Sigmoid colon (tissue), 3 donors: ENCODE measurements at regions not wholly inside any gene's neighbourhood (a gene's known extent, or its start where the extent isn't known, plus 50 kb on each side); places are given as distances from the start of the nearest gene placed in this dataset.
"Not testable (repeated sequence)": the region's sequence is repeated elsewhere in the genome, so short reads cannot be mapped to it uniquely, and the experiment has no call there.

ENCODE experiments used
- POLR2A ChIP-seq, 2 donors: fragments of 450-650 bp; IDR thresholded peaks; one replicate each; pipeline ENCODE4 v1.6.1; 2016; ENCODE audit warnings: antibody characterized with exemption in 2 of 2, mild to moderate bottlenecking in 2 of 2, moderate library complexity in 2 of 2
- TF ChIP-seq, protein P1 (sequence below), 4 experiments: fragments of 450-650 bp in 3 of 4; fragments of 200-600 bp in 1 of 4; IDR thresholded peaks; one replicate each; pipeline ENCODE4 v1.5.1; 2016 to 2019; ENCODE audit warnings: antibody characterized with exemption in 4 of 4, mild to moderate bottlenecking in 3 of 4, moderate library complexity in 2 of 4

DNA sequence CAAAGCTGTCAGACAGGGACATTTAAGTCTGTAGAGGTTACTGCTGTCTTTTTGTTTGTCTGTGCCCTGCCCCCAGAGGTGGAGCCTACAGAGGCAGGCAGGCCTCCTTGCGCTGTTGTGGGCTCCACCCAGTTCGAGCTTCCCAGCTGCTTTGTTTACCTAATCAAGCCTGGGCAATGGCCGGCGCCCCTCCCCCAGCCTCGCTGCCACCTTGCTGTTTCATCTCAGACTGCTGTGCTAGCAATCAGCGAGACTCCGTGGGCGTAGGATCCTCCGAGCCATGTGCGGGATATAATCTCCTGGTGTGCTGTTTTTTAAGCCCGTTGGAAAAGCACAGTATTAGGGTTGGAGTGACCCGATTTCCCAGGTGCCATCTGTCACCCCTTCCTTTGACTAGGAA is 454.2 kb upstream of the CCDC196 start:
- TF ChIP-seq POLR2A (IDR thresholded peaks at IDR 0.05): not testable (repeated sequence)
- TF ChIP-seq, protein P1, sequence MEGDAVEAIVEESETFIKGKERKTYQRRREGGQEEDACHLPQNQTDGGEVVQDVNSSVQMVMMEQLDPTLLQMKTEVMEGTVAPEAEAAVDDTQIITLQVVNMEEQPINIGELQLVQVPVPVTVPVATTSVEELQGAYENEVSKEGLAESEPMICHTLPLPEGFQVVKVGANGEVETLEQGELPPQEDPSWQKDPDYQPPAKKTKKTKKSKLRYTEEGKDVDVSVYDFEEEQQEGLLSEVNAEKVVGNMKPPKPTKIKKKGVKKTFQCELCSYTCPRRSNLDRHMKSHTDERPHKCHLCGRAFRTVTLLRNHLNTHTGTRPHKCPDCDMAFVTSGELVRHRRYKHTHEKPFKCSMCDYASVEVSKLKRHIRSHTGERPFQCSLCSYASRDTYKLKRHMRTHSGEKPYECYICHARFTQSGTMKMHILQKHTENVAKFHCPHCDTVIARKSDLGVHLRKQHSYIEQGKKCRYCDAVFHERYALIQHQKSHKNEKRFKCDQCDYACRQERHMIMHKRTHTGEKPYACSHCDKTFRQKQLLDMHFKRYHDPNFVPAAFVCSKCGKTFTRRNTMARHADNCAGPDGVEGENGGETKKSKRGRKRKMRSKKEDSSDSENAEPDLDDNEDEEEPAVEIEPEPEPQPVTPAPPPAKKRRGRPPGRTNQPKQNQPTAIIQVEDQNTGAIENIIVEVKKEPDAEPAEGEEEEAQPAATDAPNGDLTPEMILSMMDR (IDR thresholded peaks at IDR 0.05): not testable (repeated sequence)
